Endothelial cell of umbilical vein (primary cell): ENCODE measurements at regions not wholly inside any gene's neighbourhood (a gene's known extent, or its start where the extent isn't known, plus 50 kb on each side); places are given as distances from the start of the nearest gene placed in this dataset.

Source experiments
- BruUV-seq: library from RNA; stranded (reverse); fragments of 400-500 nt; replicated peaks from 2 replicates; lab custom pipeline; 2021; lab: Mats Ljungman, UMichigan
- CTCF ChIA-PET: fragments of 300-600, 350-600 bp; sonication (Branson Sonifier 250); formaldehyde crosslinking; loops from one replicate; lab custom pipeline; 2021; ENCODE audit warnings: antibody characterized with exemption, inconsistent platforms; lab: Charles Lee
- POLR2A ChIA-PET: fragments of 300-600, 350-600 bp; sonication (Branson Sonifier 250); formaldehyde crosslinking; loops from one replicate; lab custom pipeline; 2021; ENCODE audit warnings: antibody characterized with exemption, inconsistent platforms; lab: Charles Lee
- DNase-seq: peaks from one replicate; pipeline ENCODE4 v3.0.0-alpha.2; 2011; ENCODE audit warnings: low read depth, low spot score
- FAIRE-seq: peaks from 2 replicates; lab custom pipeline; 2011; peaks lifted over from hg19 to GRCh38; lab: Jason Lieb, UNC
- H2AFZ ChIP-seq: 2 replicates; pipeline ENCODE4 v1.6.0; 2012; ENCODE audit warnings: low read depth, low read length, control low read depth, inconsistent platforms
- H3K27ac ChIP-seq: 2 replicates; pipeline ENCODE4 v1.5.1; 2011; ENCODE audit warnings: low read depth, mild to moderate bottlenecking, control low read depth, low read length, moderate library complexity; ENCODE audit not compliant: insufficient read depth
- H3K27me3 ChIP-seq, 2 experiments: 2 replicates each; pipeline versions ENCODE4 v1.6.0 to v1.6.1; 2011; ENCODE audit warnings: low read length in 2 of 2, mixed read lengths in 1 of 2; ENCODE audit not compliant: control insufficient read depth in 2 of 2, insufficient read depth in 2 of 2
- H3K36me3 ChIP-seq, 2 experiments: 2 replicates in 1 of 2; 3 replicates in 1 of 2; pipeline ENCODE4 v1.5.1; 2011; ENCODE audit warnings: low read length in 2 of 2, mild to moderate bottlenecking in 1 of 2, moderate library complexity in 1 of 2; ENCODE audit not compliant: control insufficient read depth in 2 of 2, insufficient read depth in 2 of 2; ENCODE audit errors: extremely low read depth in 1 of 2
- H3K4me1 ChIP-seq: 3 replicates; pipeline ENCODE4 v1.5.1; 2011; ENCODE audit warnings: mild to moderate bottlenecking, low read length; ENCODE audit not compliant: control insufficient read depth, insufficient read depth; ENCODE audit errors: extremely low read depth
- H3K4me2 ChIP-seq: 2 replicates; pipeline ENCODE4 v1.6.1; 2011; ENCODE audit warnings: low read length, control low read depth, mixed read lengths; ENCODE audit not compliant: insufficient read depth
- H3K4me3 ChIP-seq, 3 experiments: fragments of 200-600 bp in 1 of 3; sonication (generic), shearing (Covaris generic) in 1 of 3; replicated peaks in 1 of 3; 2 replicates each; pipeline ENCODE4 v1.5.1; 2011 to 2016; ENCODE audit warnings: control low read depth in 3 of 3, low read length in 3 of 3, mild to moderate bottlenecking in 2 of 3, inconsistent platforms in 1 of 3, low read depth in 1 of 3, moderate library complexity in 1 of 3; ENCODE audit not compliant: insufficient read depth in 1 of 3
- H3K79me2 ChIP-seq: 2 replicates; pipeline ENCODE4 v1.6.0; 2012; ENCODE audit warnings: low read length, inconsistent platforms; ENCODE audit not compliant: control insufficient read depth, insufficient read depth
- H3K9ac ChIP-seq: replicated peaks from 2 replicates; pipeline ENCODE3; 2011; ENCODE audit warnings: low read length, control low read depth; ENCODE audit not compliant: insufficient read depth; ENCODE audit errors: extremely low read depth
- H3K9me1 ChIP-seq: replicated peaks from 3 replicates; pipeline ENCODE4 v1.6.0; 2011; ENCODE audit warnings: mild to moderate bottlenecking, low read length; ENCODE audit not compliant: control insufficient read depth, insufficient read depth; ENCODE audit errors: extremely low read depth
- H3K9me3 ChIP-seq: replicated peaks from 2 replicates; pipeline ENCODE4 v1.5.1; 2012; ENCODE audit warnings: low read length, inconsistent platforms; ENCODE audit not compliant: control insufficient read depth, insufficient read depth
- H4K20me1 ChIP-seq: replicated peaks from 2 replicates; pipeline ENCODE3; 2011; ENCODE audit warnings: mild to moderate bottlenecking, low read length; ENCODE audit not compliant: control insufficient read depth, insufficient read depth; ENCODE audit errors: extremely low read depth
- CTCF ChIP-seq, 2 donors: IDR thresholded peaks; 1 replicate in 1 of 2; 2 replicates in 1 of 2; pipeline ENCODE4 v1.5.1; 2011; ENCODE audit warnings: low read length in 2 of 2, mild to moderate bottlenecking in 2 of 2, moderate library complexity in 2 of 2, control low read depth in 1 of 2, inconsistent platforms in 1 of 2, low read depth in 1 of 2; ENCODE audit not compliant: insufficient read depth in 1 of 2; ENCODE audit errors: extremely low read depth in 1 of 2
- EZH2 ChIP-seq: IDR thresholded peaks from 2 replicates; pipeline ENCODE4 v1.6.1; 2012; ENCODE audit warnings: borderline replicate concordance, low read depth, mild to moderate bottlenecking, moderate library complexity, low read length, inconsistent platforms; ENCODE audit not compliant: severe bottlenecking
- FOS ChIP-seq: IDR thresholded peaks from 2 replicates; pipeline ENCODE4 v1.6.1; 2011; ENCODE audit warnings: mild to moderate bottlenecking, low read length, moderate library complexity, borderline replicate concordance; ENCODE audit not compliant: insufficient read depth
- GATA2 ChIP-seq: IDR thresholded peaks from 2 replicates; pipeline ENCODE4 v1.7.0; 2011; ENCODE audit warnings: low read depth, mild to moderate bottlenecking, moderate library complexity, mixed read lengths, low read length; ENCODE audit not compliant: insufficient read length, insufficient read depth
- JUN ChIP-seq: IDR thresholded peaks from 2 replicates; pipeline ENCODE4 v1.6.1; 2011; ENCODE audit warnings: borderline replicate concordance, low read depth; ENCODE audit not compliant: insufficient read length, insufficient read depth
- MYC ChIP-seq: IDR thresholded peaks from one replicate; pipeline ENCODE4 v1.6.1; 2011; ENCODE audit warnings: mild to moderate bottlenecking, low read depth, low read length
- POLR2A ChIP-seq: IDR thresholded peaks from 2 replicates; pipeline ENCODE4 v1.6.1; 2012; ENCODE audit warnings: low read depth, mild to moderate bottlenecking, control low read depth, low read length
- POLR2AphosphoS5 ChIP-seq: IDR thresholded peaks from 2 replicates; pipeline ENCODE4 v1.6.1; 2012; ENCODE audit warnings: low read depth, mild to moderate bottlenecking, control low read depth, low read length, moderate library complexity; ENCODE audit not compliant: insufficient read depth
- dilution Hi-C: fragments of 300-500 bp; cut with MboI; formaldehyde crosslinking; loops from one replicate; pipeline ENCODE4 v1.15.0; 2019; ENCODE audit warnings: low sequenced_read_pairs; ENCODE audit not compliant: extremely low pct_ligation_motif_present
- intact Hi-C: fragments of 100-400 bp; cut with micrococcal nuclease; formaldehyde crosslinking; loops from one replicate; pipeline ENCODE4 v1.10.0; 2022
- TF ChIP-seq, protein P1 (sequence below): IDR thresholded peaks from 2 replicates; pipeline ENCODE4 v1.6.1; 2011; ENCODE audit not compliant: insufficient read depth, insufficient read length

- ChIA-PET CTCF (interaction anchor here (1.3 kb wide), 1 partner anchor 18 kb away, joined by 4 read pairs; no protein-coding TSS in a partner anchor), POLR2A (no interaction called here)
- H3K9me1 ChIP-seq, result no peaks in the 10 kb centered on the region
- no peak overlapping the region for H3K4me2 ChIP-seq
- no peak overlapping the region for H3K9ac ChIP-seq
- intact Hi-C loops, result no loop called here
- no peak overlapping the region for H3K4me3 ChIP-seq
- H3K27me3 ChIP-seq, result no peaks in the 10 kb centered on the region
- H3K79me2 ChIP-seq, result no peaks in the 10 kb centered on the region
- no peaks in the 10 kb centered on the region for H4K20me1 ChIP-seq
- no peak overlapping the region for H2AFZ ChIP-seq
- no peaks in the 10 kb centered on the region for H3K9me3 ChIP-seq
- no peak for TF ChIP-seq JUN
- TF ChIP-seq CTCF (IDR thresholded peaks at IDR 0.05; ENCODE audit: extremely low read depth in 1 of 2, insufficient read depth in 1 of 2, low read depth in 1 of 2, low read length in 2 of 2), result no peak
- no peak for TF ChIP-seq GATA2
- no peak for TF ChIP-seq POLR2A
- TF ChIP-seq, protein P1, sequence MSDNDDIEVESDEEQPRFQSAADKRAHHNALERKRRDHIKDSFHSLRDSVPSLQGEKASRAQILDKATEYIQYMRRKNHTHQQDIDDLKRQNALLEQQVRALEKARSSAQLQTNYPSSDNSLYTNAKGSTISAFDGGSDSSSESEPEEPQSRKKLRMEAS, result no peak
- no peak for TF ChIP-seq MYC
- TF ChIP-seq FOS, result no peak
- no peaks in the 10 kb centered on the region for H3K36me3 ChIP-seq
- H3K27ac ChIP-seq, result no peak overlapping the region
- no peak for DNase-seq
- H3K4me1 ChIP-seq, result no peaks in the 10 kb centered on the region
- FAIRE-seq, result no peak
- dilution Hi-C loops, result no loop called here
- BruUV-seq, result no TSS peak
These were observed 320.9 kb downstream of the SAMD5 start for GRCh38 chr6:147829418-147829817.

GRCh38 chr6:147829835-147830234 is 321.3 kb downstream of the SAMD5 start:
- H2AFZ ChIP-seq, result no peak overlapping the region
- TF ChIP-seq GATA2 (no peak), JUN (no peak), POLR2A (no peak), MYC (no peak), CTCF (IDR thresholded peaks at IDR 0.05; ENCODE audit: extremely low read depth in 1 of 2, insufficient read depth in 1 of 2, low read depth in 1 of 2, low read length in 2 of 2) (no peak), FOS (no peak), EZH2 (no peak), POLR2AphosphoS5 (no peak)
- TF ChIP-seq, protein P1, result no peak
- H3K9me1 ChIP-seq, result no peaks in the 10 kb centered on the region
- no peak for FAIRE-seq
- H3K27me3 ChIP-seq, result no peaks in the 10 kb centered on the region
- H3K4me3 ChIP-seq, result no peak overlapping the region
- H3K9ac ChIP-seq, result no peak overlapping the region
- no peaks in the 10 kb centered on the region for H3K4me1 ChIP-seq
- no peak overlapping the region for H3K4me2 ChIP-seq
- no peaks in the 10 kb centered on the region for H3K79me2 ChIP-seq
- H3K9me3 ChIP-seq, result no peaks in the 10 kb centered on the region
- POLR2A ChIA-PET, result no interaction called here
- H3K27ac ChIP-seq, result no peak overlapping the region
- intact Hi-C loops (no loop called here), dilution Hi-C loops (no loop called here)
- H4K20me1 ChIP-seq, result no peaks in the 10 kb centered on the region
- DNase-seq, result no peak
- CTCF ChIA-PET, result interaction anchor here (1.3 kb wide), 1 partner anchor 18 kb away, joined by 4 read pairs; no protein-coding TSS in a partner anchor
- BruUV-seq, result no TSS peak
- H3K36me3 ChIP-seq, result no peaks in the 10 kb centered on the region
